Endodermal cell (in vitro differentiated cells): ENCODE measurements at regions not wholly inside any gene's neighbourhood (a gene's known extent, or its start where the extent isn't known, plus 50 kb on each side); places are given as distances from the start of the nearest gene placed in this dataset.
"Not testable (repeated sequence)": the region's sequence is repeated elsewhere in the genome, so short reads cannot be mapped to it uniquely, and the experiment has no call there.

ENCODE experiments used
- DNase-seq: peaks from one replicate; pipeline ENCODE4 v3.0.0-alpha.2; 2017
- H3K27ac ChIP-seq: 2 replicates; pipeline ENCODE4 v1.5.1; 2013; ENCODE audit warnings: mild to moderate bottlenecking, low read depth, low read length, moderate library complexity
- H3K27me3 ChIP-seq: 2 replicates; pipeline ENCODE4 v1.6.1; 2013; ENCODE audit warnings: mild to moderate bottlenecking, low read length, moderate library complexity; ENCODE audit not compliant: insufficient read depth, control insufficient read depth, poor library complexity, severe bottlenecking
- H3K36me3 ChIP-seq: 2 replicates; pipeline ENCODE4 v1.7.0; 2013; ENCODE audit warnings: mild to moderate bottlenecking, low read length, moderate library complexity; ENCODE audit not compliant: control insufficient read depth, insufficient read depth
- H3K4me1 ChIP-seq: one replicate; pipeline ENCODE4 v1.7.0; 2013; ENCODE audit warnings: low read length; ENCODE audit not compliant: control insufficient read depth, insufficient read depth
- H3K4me3 ChIP-seq: 2 replicates; pipeline ENCODE4 v1.5.1; 2013; ENCODE audit warnings: mild to moderate bottlenecking, low read length, moderate library complexity
- H3K9ac ChIP-seq: 2 replicates; pipeline ENCODE4 v1.6.1; 2013; ENCODE audit warnings: mild to moderate bottlenecking, low read length, moderate library complexity; ENCODE audit not compliant: poor library complexity, severe bottlenecking; ENCODE audit errors: extremely low read depth
- H3K9me3 ChIP-seq: 2 replicates; pipeline ENCODE4 v1.6.1; 2013; ENCODE audit warnings: mild to moderate bottlenecking, low read length, moderate library complexity; ENCODE audit not compliant: control insufficient read depth
- H3K27ac Mint-ChIP-seq: 2 replicates; pipeline ENCODE4 v1.8.0; 2020; ENCODE audit warnings: mixed read lengths
- H3K27me3 Mint-ChIP-seq: 2 replicates; pipeline ENCODE4 v1.8.0; 2021; ENCODE audit warnings: mild to moderate bottlenecking, mixed read lengths; ENCODE audit not compliant: insufficient read depth
- H3K36me3 Mint-ChIP-seq: 2 replicates; pipeline ENCODE4 v1.8.0; 2020; ENCODE audit warnings: low read depth, mixed read lengths
- H3K4me1 Mint-ChIP-seq: 2 replicates; pipeline ENCODE4 v1.8.0; 2020; ENCODE audit warnings: mixed read lengths
- H3K4me3 Mint-ChIP-seq: 2 replicates; pipeline ENCODE4 v1.8.0; 2020; ENCODE audit warnings: mild to moderate bottlenecking, moderate library complexity, mixed read lengths
- H3K9me3 Mint-ChIP-seq: 2 replicates; pipeline ENCODE4 v1.8.0; 2020; ENCODE audit warnings: mild to moderate bottlenecking, mixed read lengths
- WGBS, 2 experiments: methylation state at CpG; one replicate each; pipeline versions ENCODE4 v1.1.5 to v1.1.7; 2013; ENCODE audit warnings: missing lambda C conversion rate in 2 of 2, mixed read lengths in 1 of 2; ENCODE audit not compliant: insufficient coverage in 1 of 2, insufficient read length in 1 of 2; 5-methylcytosine and 5-hydroxymethylcytosine counted together
- TF ChIP-seq, protein P1 (sequence below): fragments of 200-600 bp; sonication (generic); conservative IDR thresholded peaks from 2 replicates; pipeline ENCODE4 v1.5.0; 2021; ENCODE audit warnings: antibody characterized with exemption, mild to moderate bottlenecking

DNA sequence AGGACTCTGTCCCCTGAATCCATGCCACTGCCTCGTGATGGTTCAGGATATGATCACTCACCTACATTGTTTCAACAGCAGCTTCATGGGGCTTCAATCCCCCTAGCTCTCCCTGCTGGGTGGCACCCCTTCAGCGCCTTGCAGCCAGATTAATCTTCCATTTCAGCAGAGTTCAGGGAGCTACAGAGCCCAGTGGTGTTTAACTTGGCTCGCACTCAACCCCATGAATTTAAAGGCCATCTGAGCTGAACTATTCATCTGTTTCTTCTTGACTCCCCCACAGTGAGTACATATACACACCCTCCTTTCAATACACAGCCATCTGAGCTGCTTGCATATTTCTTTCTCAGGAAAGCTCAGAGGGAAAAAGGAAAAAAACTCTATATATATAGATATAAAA is 202.8 kb upstream of the C16orf82 start:
- Histone ChIP-seq H3K27me3 (no peaks in the 10 kb centered on the region), H3K4me3 (no peak overlapping the region), H3K36me3 (no peaks in the 10 kb centered on the region), H3K4me1 (no peaks in the 10 kb centered on the region), H3K27ac (no peak overlapping the region), H3K9me3 (peaks cover 13% of the 10 kb centered on the region), H3K9ac (no peak overlapping the region)
- Mint-ChIP-seq H3K36me3 (no peaks in the 10 kb centered on the region), H3K9me3 (peaks cover 24% of the 10 kb centered on the region), H3K4me3 (no peak overlapping the region), H3K27me3 (peaks cover 13% of the 10 kb centered on the region), H3K4me1 (no peaks in the 10 kb centered on the region), H3K27ac (no peak overlapping the region)
- TF ChIP-seq, protein P1, sequence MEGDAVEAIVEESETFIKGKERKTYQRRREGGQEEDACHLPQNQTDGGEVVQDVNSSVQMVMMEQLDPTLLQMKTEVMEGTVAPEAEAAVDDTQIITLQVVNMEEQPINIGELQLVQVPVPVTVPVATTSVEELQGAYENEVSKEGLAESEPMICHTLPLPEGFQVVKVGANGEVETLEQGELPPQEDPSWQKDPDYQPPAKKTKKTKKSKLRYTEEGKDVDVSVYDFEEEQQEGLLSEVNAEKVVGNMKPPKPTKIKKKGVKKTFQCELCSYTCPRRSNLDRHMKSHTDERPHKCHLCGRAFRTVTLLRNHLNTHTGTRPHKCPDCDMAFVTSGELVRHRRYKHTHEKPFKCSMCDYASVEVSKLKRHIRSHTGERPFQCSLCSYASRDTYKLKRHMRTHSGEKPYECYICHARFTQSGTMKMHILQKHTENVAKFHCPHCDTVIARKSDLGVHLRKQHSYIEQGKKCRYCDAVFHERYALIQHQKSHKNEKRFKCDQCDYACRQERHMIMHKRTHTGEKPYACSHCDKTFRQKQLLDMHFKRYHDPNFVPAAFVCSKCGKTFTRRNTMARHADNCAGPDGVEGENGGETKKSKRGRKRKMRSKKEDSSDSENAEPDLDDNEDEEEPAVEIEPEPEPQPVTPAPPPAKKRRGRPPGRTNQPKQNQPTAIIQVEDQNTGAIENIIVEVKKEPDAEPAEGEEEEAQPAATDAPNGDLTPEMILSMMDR, result no peak
- no peak for DNase-seq
- WGBS, 2 experiments, result 75 to 86% methylated on average over 3 of the region's 3 CpGs

GRCh38 chr16:26874318-26874717 is 192.4 kb upstream of the C16orf82 start:
- H3K27ac Mint-ChIP-seq, H3K36me3 Mint-ChIP-seq, DNase-seq, H3K4me3 ChIP-seq, H3K9ac ChIP-seq, H3K27ac ChIP-seq, H3K4me1 ChIP-seq, H3K9me3 Mint-ChIP-seq, H3K4me1 Mint-ChIP-seq, H3K9me3 ChIP-seq, H3K27me3 ChIP-seq, H3K4me3 Mint-ChIP-seq, H3K27me3 Mint-ChIP-seq, H3K36me3 ChIP-seq: not testable (repeated sequence)
- WGBS, 2 experiments, result 91% methylated on average over 5 of the region's 5 CpGs; no CpG with 5 or more reads in 1 of the 2 experiments

- H3K9me3 ChIP-seq, result no peaks in the 10 kb centered on the region
- Mint-ChIP-seq H3K4me3 (no peak overlapping the region), H3K27me3 (peaks cover 6% of the 10 kb centered on the region), H3K27ac (no peak overlapping the region), H3K36me3 (no peaks in the 10 kb centered on the region), H3K4me1 (no peaks in the 10 kb centered on the region), H3K9me3 (peaks cover 4% of the 10 kb centered on the region)
- TF ChIP-seq, protein P1, result no peak
- H3K4me1 ChIP-seq, result no peaks in the 10 kb centered on the region
- WGBS, 2 experiments, result 93% methylated on average over 3 of the region's 3 CpGs; no CpG with 5 or more reads in 1 of the 2 experiments
- no peak overlapping the region for H3K4me3 ChIP-seq
- H3K36me3 ChIP-seq, result no peaks in the 10 kb centered on the region
- H3K27me3 ChIP-seq, result peaks cover 4% of the 10 kb centered on the region
- no peak overlapping the region for H3K27ac ChIP-seq
- no peak overlapping the region for H3K9ac ChIP-seq
- no peak for DNase-seq
Measured at GRCh38 chr16:26877421-26877820, 189.3 kb upstream of the C16orf82 start.

- no peak overlapping the region for H3K4me3 Mint-ChIP-seq
- WGBS, 2 experiments, result 84 to 100% methylated on average over 1 of the region's 1 CpG
- Histone ChIP-seq H3K4me1 (no peaks in the 10 kb centered on the region), H3K9ac (no peak overlapping the region), H3K4me3 (no peak overlapping the region), H3K36me3 (no peaks in the 10 kb centered on the region), H3K27ac (no peak overlapping the region), H3K9me3 (peaks cover 10% of the 10 kb centered on the region), H3K27me3 (no peaks in the 10 kb centered on the region)
- H3K27me3 Mint-ChIP-seq, result no peaks in the 10 kb centered on the region
- H3K36me3 Mint-ChIP-seq, result no peaks in the 10 kb centered on the region
- H3K9me3 Mint-ChIP-seq, result peaks cover 13% of the 10 kb centered on the region
- H3K4me1 Mint-ChIP-seq, result no peaks in the 10 kb centered on the region
- no peak overlapping the region for H3K27ac Mint-ChIP-seq
- DNase-seq, result no peak
- TF ChIP-seq, protein P1, result no peak
Measured at GRCh38 chr16:26885674-26886073, 181.1 kb upstream of the C16orf82 start.
